Adrenal gland (tissue), 9 donors: ENCODE measurements at regions not wholly inside any gene's neighbourhood (a gene's known extent, or its start where the extent isn't known, plus 50 kb on each side); places are given as distances from the start of the nearest gene placed in this dataset.

Source experiments
- DNase-seq, 7 donors: peaks; one replicate each; pipeline ENCODE4 v3.0.0-alpha.2; 2019 to 2020
- H3K27ac ChIP-seq, 5 donors: fragments of 200-600 bp; sonication (generic) in 4 of 5; 1 replicate in 3 of 5; 2 replicates in 2 of 5; pipeline versions ENCODE4 v1.5.1 to v1.8.0; 2016 to 2020; ENCODE audit warnings: mild to moderate bottlenecking in 1 of 5
- H3K27me3 ChIP-seq: fragments of 200-600 bp; 2 replicates; pipeline ENCODE4 v1.8.0; 2021
- H3K36me3 ChIP-seq, 2 donors: fragments of 200-600 bp; replicated peaks in 1 of 2; 1 replicate in 1 of 2; 2 replicates in 1 of 2; pipeline versions ENCODE4 v1.5.1 to v1.8.0; 2018 to 2022
- H3K4me1 ChIP-seq, 2 donors: fragments of 200-600 bp; replicated peaks in 1 of 2; 1 replicate in 1 of 2; 2 replicates in 1 of 2; pipeline versions ENCODE4 v1.5.1 to v1.8.0; 2018 to 2021
- H3K4me3 ChIP-seq, 4 donors: fragments of 200-600 bp; sonication (generic) in 3 of 4; one replicate each; pipeline ENCODE4 v1.5.1; 2016 to 2018
- H3K9me3 ChIP-seq, 3 donors: fragments of 200-600 bp; sonication (generic) in 1 of 3; replicated peaks in 1 of 3; 1 replicate in 2 of 3; 2 replicates in 1 of 3; pipeline versions ENCODE4 v1.5.1 to v1.8.0; 2016 to 2021
- CTCF ChIP-seq, 6 experiments: fragments of 450-650 bp in 4 of 6; fragments of 200-600 bp in 2 of 6; sonication (generic) in 1 of 6; IDR thresholded peaks; 1 replicate in 5 of 6; 2 replicates in 1 of 6; pipeline versions ENCODE4 v1.5.1 to v1.8.0; 2016 to 2021; ENCODE audit warnings: antibody characterized with exemption in 6 of 6, mild to moderate bottlenecking in 2 of 6, moderate library complexity in 1 of 6
- POLR2A ChIP-seq, 2 donors: fragments of 450-650 bp; IDR thresholded peaks; one replicate each; pipeline ENCODE4 v1.6.1; 2017; ENCODE audit warnings: antibody characterized with exemption in 2 of 2, mild to moderate bottlenecking in 2 of 2, moderate library complexity in 1 of 2
- WGBS, 4 donors: extraction: QIAGEN DNeasy Blood & Tissue Kit in 2 of 4; methylation state at CpG; one replicate each; pipeline versions ENCODE4 v1.1.5 to v1.1.7; 2013 to 2017; 5-methylcytosine and 5-hydroxymethylcytosine counted together
- intact Hi-C, 2 donors: fragments of 100-400 bp; cut with DNase I; formaldehyde crosslinking; loops; one replicate each; pipeline versions ENCODE4 v1.14.1 to v1.15.0; 2022 to 2023
- donor health status: healthy with polysubstance abuse.
- donor health status: Bipolar disorder and iron deficiency.
- donor health status: DM: yes; HTN: yes; CAD: no.
- donor health status: DM: no; HTN: no; CAD: no.
- donor health status: DM: no; HTN: no; CAD: no.

- WGBS, 4 donors = 58 to 89% (median 71%) methylated on average over 2 of the region's 2 CpGs
- no peak for DNase-seq
- no peak overlapping the region for H3K27ac ChIP-seq
- no peak for TF ChIP-seq POLR2A (IDR thresholded peaks at IDR 0.05)
- no peak for TF ChIP-seq CTCF (IDR thresholded peaks at IDR 0.05)
- no peaks in the 10 kb centered on the region for H3K27me3 ChIP-seq
- no peaks in the 10 kb centered on the region for H3K9me3 ChIP-seq
- intact Hi-C loops = no loop called here
- no peaks in the 10 kb centered on the region for H3K36me3 ChIP-seq
- H3K4me3 ChIP-seq = no peak overlapping the region
- H3K4me1 ChIP-seq = no peaks in the 10 kb centered on the region
Observed at GRCh38 chr5:74341221-74341620, 299.3 kb downstream of the ENC1 start.

- no peak overlapping the region for H3K27ac ChIP-seq
- no peaks in the 10 kb centered on the region for H3K4me1 ChIP-seq
- H3K27me3 ChIP-seq = no peaks in the 10 kb centered on the region
- H3K36me3 ChIP-seq = no peaks in the 10 kb centered on the region
- whole genome bisulfite sequencing, 4 donors = 92 to 97% (median 92%) methylated on average over 5 of the region's 5 CpGs
- TF ChIP-seq POLR2A (IDR thresholded peaks at IDR 0.05) (no peak), CTCF (IDR thresholded peaks at IDR 0.05) (no peak)
- no peaks in the 10 kb centered on the region for H3K9me3 ChIP-seq
- intact Hi-C loops = no loop called here
- DNase-seq = no peak
- no peak overlapping the region for H3K4me3 ChIP-seq
Observed at GRCh38 chr5:74340476-74340875, 300.1 kb downstream of the ENC1 start.

- no peaks in the 10 kb centered on the region for H3K27me3 ChIP-seq
- intact Hi-C loops = no loop called here
- no peak for DNase-seq
- no peak overlapping the region for H3K4me3 ChIP-seq
- no peak for TF ChIP-seq POLR2A (IDR thresholded peaks at IDR 0.05)
- TF ChIP-seq CTCF (IDR thresholded peaks at IDR 0.05) = no peak
- no peaks in the 10 kb centered on the region for H3K36me3 ChIP-seq
- 81 to 100% (median 83%) methylated on average over 1 of the region's 1 CpG for WGBS, 4 donors
- no peaks in the 10 kb centered on the region for H3K9me3 ChIP-seq
- no peak overlapping the region for H3K27ac ChIP-seq
- no peaks in the 10 kb centered on the region for H3K4me1 ChIP-seq
Observed at GRCh38 chr5:74337984-74338310, 302.6 kb downstream of the ENC1 start.

- intact Hi-C loops = no loop called here
- no peaks in the 10 kb centered on the region for H3K4me1 ChIP-seq
- WGBS, 4 donors = 67 to 70% (median 69%) methylated on average over 9 of the region's 9 CpGs
- H3K9me3 ChIP-seq = no peaks in the 10 kb centered on the region
- H3K27ac ChIP-seq = no peak overlapping the region
- TF ChIP-seq POLR2A (IDR thresholded peaks at IDR 0.05) (no peak), CTCF (IDR thresholded peaks at IDR 0.05) (no peak)
- H3K27me3 ChIP-seq = no peaks in the 10 kb centered on the region
- no peaks in the 10 kb centered on the region for H3K36me3 ChIP-seq
- no peak for DNase-seq
- H3K4me3 ChIP-seq = no peak overlapping the region
Observed at GRCh38 chr5:74337254-74337983, 303.1 kb downstream of the ENC1 start.
